Progenitor cell of endocrine pancreas (in vitro differentiated cells): ENCODE measurements at regions not wholly inside any gene's neighbourhood (a gene's known extent, or its start where the extent isn't known, plus 50 kb on each side); places are given as distances from the start of the nearest gene placed in this dataset.

Experiments
- DNase-seq: peaks from one replicate; pipeline ENCODE4 v3.0.0; 2021; ENCODE audit warnings: low spot score; ENCODE audit not compliant: unreplicated experiment
- H3K27ac Mint-ChIP-seq: 2 replicates; pipeline ENCODE4 v1.8.0; 2021; ENCODE audit warnings: mild to moderate bottlenecking, moderate library complexity, mixed read lengths
- H3K27me3 Mint-ChIP-seq: 2 replicates; pipeline ENCODE4 v1.8.0; 2021; ENCODE audit warnings: mixed read lengths
- H3K36me3 Mint-ChIP-seq: 2 replicates; pipeline ENCODE4 v1.8.0; 2022; ENCODE audit warnings: mixed read lengths; ENCODE audit not compliant: insufficient read depth
- H3K4me1 Mint-ChIP-seq: 2 replicates; pipeline ENCODE4 v1.8.0; 2021; ENCODE audit warnings: low read depth, mixed read lengths
- H3K4me3 Mint-ChIP-seq: 2 replicates; pipeline ENCODE4 v1.8.0; 2021; ENCODE audit warnings: low read depth, mild to moderate bottlenecking, moderate library complexity, mixed read lengths
- H3K9me3 Mint-ChIP-seq: 2 replicates; pipeline ENCODE4 v1.8.0; 2021; ENCODE audit warnings: low read depth, mixed read lengths
- CTCF ChIP-seq: fragments of 200-600 bp; sonication (generic); IDR thresholded peaks from one replicate; pipeline ENCODE4 v1.5.0; 2021; ENCODE audit warnings: antibody characterized with exemption, mild to moderate bottlenecking; ENCODE audit not compliant: unreplicated experiment

GRCh38 chr20:4444404-4444803 is 195.3 kb upstream of the ADRA1D start:
- Mint-ChIP-seq H3K27me3 (no peaks in the 10 kb centered on the region), H3K4me1 (no peaks in the 10 kb centered on the region), H3K4me3 (no peak overlapping the region), H3K27ac (no peak overlapping the region), H3K36me3 (no peaks in the 10 kb centered on the region), H3K9me3 (no peaks in the 10 kb centered on the region)
- no peak for DNase-seq
- no peak for TF ChIP-seq CTCF

GRCh38 chr20:4443016-4443415 is 193.9 kb upstream of the ADRA1D start:
- Mint-ChIP-seq H3K27ac (no peak overlapping the region), H3K9me3 (no peaks in the 10 kb centered on the region), H3K36me3 (no peaks in the 10 kb centered on the region), H3K27me3 (no peaks in the 10 kb centered on the region), H3K4me3 (no peak overlapping the region), H3K4me1 (no peaks in the 10 kb centered on the region)
- DNase-seq = no peak
- no peak for TF ChIP-seq CTCF

GRCh38 chr20:4441871-4442270 is 192.8 kb upstream of the ADRA1D start:
- H3K36me3 Mint-ChIP-seq = no peaks in the 10 kb centered on the region
- DNase-seq = no peak
- no peak overlapping the region for H3K4me3 Mint-ChIP-seq
- TF ChIP-seq CTCF = no peak
- no peaks in the 10 kb centered on the region for H3K4me1 Mint-ChIP-seq
- no peak overlapping the region for H3K27ac Mint-ChIP-seq
- no peaks in the 10 kb centered on the region for H3K27me3 Mint-ChIP-seq
- H3K9me3 Mint-ChIP-seq = no peaks in the 10 kb centered on the region

GRCh38 chr20:4441191-4441590 is 192.1 kb upstream of the ADRA1D start:
- H3K36me3 Mint-ChIP-seq = no peaks in the 10 kb centered on the region
- H3K9me3 Mint-ChIP-seq = no peaks in the 10 kb centered on the region
- no peak overlapping the region for H3K27ac Mint-ChIP-seq
- no peaks in the 10 kb centered on the region for H3K4me1 Mint-ChIP-seq
- DNase-seq = no peak
- H3K4me3 Mint-ChIP-seq = no peak overlapping the region
- no peak for TF ChIP-seq CTCF
- H3K27me3 Mint-ChIP-seq = no peaks in the 10 kb centered on the region

GRCh38 chr20:4439461-4439860 is 190.4 kb upstream of the ADRA1D start:
- Mint-ChIP-seq H3K9me3 (no peaks in the 10 kb centered on the region), H3K27me3 (no peaks in the 10 kb centered on the region), H3K27ac (no peak overlapping the region), H3K4me3 (no peak overlapping the region), H3K36me3 (no peaks in the 10 kb centered on the region), H3K4me1 (no peaks in the 10 kb centered on the region)
- DNase-seq = no peak
- TF ChIP-seq CTCF = no peak
